VCaP (cell line): ENCODE measurements at regions not wholly inside any gene's neighbourhood (a gene's known extent, or its start where the extent isn't known, plus 50 kb on each side); places are given as distances from the start of the nearest gene placed in this dataset.

Experiments used
- H3K27ac ChIP-seq: fragments of 450-650 bp; 2 replicates; pipeline ENCODE4 v1.5.1; 2017
- TF ChIP-seq, protein P1 (sequence below): fragments of 450-650 bp; conservative IDR thresholded peaks from 2 replicates; pipeline ENCODE4 v1.5.1; 2017; ENCODE audit warnings: mild to moderate bottlenecking, moderate library complexity

GRCh38 chr3:163605915-163606314 lies 1472.4 kb downstream of the SI start:
- no peak overlapping the region for H3K27ac ChIP-seq
- TF ChIP-seq, protein P1, sequence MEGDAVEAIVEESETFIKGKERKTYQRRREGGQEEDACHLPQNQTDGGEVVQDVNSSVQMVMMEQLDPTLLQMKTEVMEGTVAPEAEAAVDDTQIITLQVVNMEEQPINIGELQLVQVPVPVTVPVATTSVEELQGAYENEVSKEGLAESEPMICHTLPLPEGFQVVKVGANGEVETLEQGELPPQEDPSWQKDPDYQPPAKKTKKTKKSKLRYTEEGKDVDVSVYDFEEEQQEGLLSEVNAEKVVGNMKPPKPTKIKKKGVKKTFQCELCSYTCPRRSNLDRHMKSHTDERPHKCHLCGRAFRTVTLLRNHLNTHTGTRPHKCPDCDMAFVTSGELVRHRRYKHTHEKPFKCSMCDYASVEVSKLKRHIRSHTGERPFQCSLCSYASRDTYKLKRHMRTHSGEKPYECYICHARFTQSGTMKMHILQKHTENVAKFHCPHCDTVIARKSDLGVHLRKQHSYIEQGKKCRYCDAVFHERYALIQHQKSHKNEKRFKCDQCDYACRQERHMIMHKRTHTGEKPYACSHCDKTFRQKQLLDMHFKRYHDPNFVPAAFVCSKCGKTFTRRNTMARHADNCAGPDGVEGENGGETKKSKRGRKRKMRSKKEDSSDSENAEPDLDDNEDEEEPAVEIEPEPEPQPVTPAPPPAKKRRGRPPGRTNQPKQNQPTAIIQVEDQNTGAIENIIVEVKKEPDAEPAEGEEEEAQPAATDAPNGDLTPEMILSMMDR, result no peak

DNA sequence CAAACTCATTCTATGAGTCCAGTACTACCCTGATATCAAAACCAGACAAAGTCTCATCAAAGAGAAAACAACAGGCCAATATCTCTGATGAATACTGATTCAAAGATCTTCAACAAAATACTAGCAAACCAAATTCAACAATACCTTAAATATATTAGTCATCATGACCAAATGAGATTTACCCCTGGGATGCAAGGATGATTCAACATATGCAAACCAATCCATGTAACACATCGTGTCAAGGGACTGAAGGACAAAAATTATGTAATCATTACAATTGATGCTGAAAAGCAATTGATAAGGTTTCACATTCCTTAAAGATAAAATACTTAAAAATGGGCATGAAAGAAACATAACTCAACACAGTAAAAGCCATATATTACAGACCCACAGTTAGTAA lies 1476.9 kb downstream of the SI start:
- no peak overlapping the region for H3K27ac ChIP-seq
- TF ChIP-seq, protein P1, result no peak

GRCh38 chr3:163587342-163587741 lies 1491.0 kb downstream of the SI start:
- TF ChIP-seq, protein P1, result no peak
- no peak overlapping the region for H3K27ac ChIP-seq

DNA sequence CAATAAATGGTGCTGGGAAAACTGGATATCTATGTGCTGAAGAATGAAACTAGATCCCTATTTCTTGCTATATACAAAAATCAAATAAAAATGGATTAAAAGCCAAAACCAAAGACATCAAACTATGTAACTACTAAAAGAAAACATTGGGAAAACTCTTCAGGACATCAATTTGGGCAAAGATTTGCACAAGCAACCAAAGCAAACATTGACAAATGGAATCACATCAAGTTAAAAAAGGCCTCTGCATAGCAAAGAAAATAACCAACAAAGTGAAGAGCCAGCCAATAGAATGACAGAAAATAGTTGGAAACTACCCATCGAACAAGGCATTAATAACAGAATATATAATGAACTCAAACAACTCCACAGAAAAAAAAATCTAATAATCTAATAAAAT lies 1495.3 kb downstream of the SI start:
- H3K27ac ChIP-seq, result no peak overlapping the region
- TF ChIP-seq, protein P1, result no peak

DNA sequence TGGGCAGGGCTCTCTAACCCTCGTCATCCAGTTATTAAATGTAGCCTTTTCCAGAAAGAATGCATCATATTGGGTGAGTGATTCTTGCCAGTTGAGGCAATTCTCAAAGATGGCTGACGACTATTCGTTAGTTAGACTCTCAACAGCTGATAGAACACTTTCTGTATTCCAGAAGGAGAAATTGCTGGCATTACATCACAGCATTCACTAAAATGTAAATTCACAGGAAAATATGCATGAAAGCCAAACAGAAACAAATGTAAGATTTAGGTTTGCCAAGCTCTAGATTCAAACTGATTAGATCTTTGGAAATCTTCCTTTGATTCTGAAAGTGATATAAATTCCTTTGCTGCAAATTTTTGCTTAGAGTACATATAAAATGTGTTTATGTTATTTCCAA lies 1501.0 kb downstream of the SI start:
- TF ChIP-seq, protein P1, result no peak
- H3K27ac ChIP-seq, result no peak overlapping the region

DNA sequence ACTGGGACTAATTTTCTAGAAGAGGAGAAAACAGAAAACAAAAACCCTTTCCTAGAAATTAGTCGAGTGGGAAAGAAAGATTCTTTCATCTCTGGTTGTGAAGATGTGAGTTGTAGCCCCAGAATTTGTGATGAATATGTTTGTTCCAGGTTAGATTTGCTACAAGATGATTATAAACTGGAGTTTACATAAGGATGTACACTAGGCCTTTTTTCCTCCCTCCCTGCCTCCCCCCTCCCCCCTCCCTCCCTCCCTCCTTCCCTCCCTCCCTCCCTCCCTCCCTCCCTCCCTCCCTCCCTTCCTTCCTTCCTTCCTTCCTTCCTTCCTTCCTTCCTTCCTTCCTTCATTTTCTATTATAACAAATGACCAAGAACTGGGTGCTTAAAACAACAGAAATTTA lies 1502.0 kb downstream of the SI start:
- TF ChIP-seq, protein P1, result no peak
- H3K27ac ChIP-seq, result no peak overlapping the region

DNA sequence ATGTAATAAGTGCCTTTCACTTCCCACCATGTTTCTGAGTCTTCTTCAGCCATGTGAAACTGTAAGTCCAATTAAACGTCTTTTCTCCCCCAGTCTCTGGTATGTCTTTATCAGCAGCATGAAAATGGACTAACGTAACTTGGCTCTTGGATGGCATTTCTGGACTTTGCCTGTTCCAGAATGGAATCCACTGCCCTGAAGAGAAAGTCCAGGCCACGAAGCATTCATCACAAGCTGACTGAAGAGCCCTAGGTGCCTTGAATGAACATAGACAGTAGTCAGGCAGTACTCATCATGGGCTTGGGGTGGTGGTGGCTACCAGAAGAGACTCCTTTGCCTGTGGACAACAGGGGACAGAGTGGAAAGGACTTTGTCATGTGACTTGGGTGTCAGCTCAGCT lies 1505.0 kb downstream of the SI start:
- TF ChIP-seq, protein P1, result no peak

GRCh38 chr3:163572856-163573255 lies 1505.4 kb downstream of the SI start:
- no peak overlapping the region for H3K27ac ChIP-seq
- TF ChIP-seq, protein P1, result no peak

More for the DNA sequence above, 1505.0 kb downstream of the SI start:
- no peak overlapping the region for H3K27ac ChIP-seq
